Endothelial cell (in vitro differentiated cells): ENCODE measurements at regions not wholly inside any gene's neighbourhood (a gene's known extent, or its start where the extent isn't known, plus 50 kb on each side); places are given as distances from the start of the nearest gene placed in this dataset.

ENCODE experiments used
- DNase-seq: peaks from one replicate; pipeline ENCODE4 v3.0.0; 2021; ENCODE audit warnings: low spot score
- H3K27ac Mint-ChIP-seq: one replicate; pipeline ENCODE4 v1.8.0; 2021; ENCODE audit warnings: mixed read lengths, inconsistent platforms; ENCODE audit not compliant: unreplicated experiment
- H3K27me3 Mint-ChIP-seq: one replicate; pipeline ENCODE4 v1.8.0; 2021; ENCODE audit warnings: mild to moderate bottlenecking, moderate library complexity, mixed read lengths, inconsistent platforms; ENCODE audit not compliant: unreplicated experiment
- H3K36me3 Mint-ChIP-seq: one replicate; pipeline ENCODE4 v1.8.0; 2021; ENCODE audit warnings: mild to moderate bottlenecking, low read depth, mixed read lengths, inconsistent platforms; ENCODE audit not compliant: unreplicated experiment
- H3K4me1 Mint-ChIP-seq: one replicate; pipeline ENCODE4 v1.8.0; 2021; ENCODE audit warnings: mild to moderate bottlenecking, mixed read lengths, inconsistent platforms; ENCODE audit not compliant: unreplicated experiment
- H3K4me3 Mint-ChIP-seq: one replicate; pipeline ENCODE4 v1.8.0; 2021; ENCODE audit warnings: mild to moderate bottlenecking, mixed read lengths, inconsistent platforms; ENCODE audit not compliant: unreplicated experiment
- H3K9me3 Mint-ChIP-seq: one replicate; pipeline ENCODE4 v1.8.0; 2021; ENCODE audit warnings: mixed read lengths, inconsistent platforms; ENCODE audit not compliant: unreplicated experiment
- TF ChIP-seq, protein P1 (sequence below): fragments of 200-600 bp; sonication (generic); IDR thresholded peaks from one replicate; pipeline ENCODE4 v1.5.0; 2021; ENCODE audit warnings: antibody characterized with exemption; ENCODE audit not compliant: unreplicated experiment

DNA sequence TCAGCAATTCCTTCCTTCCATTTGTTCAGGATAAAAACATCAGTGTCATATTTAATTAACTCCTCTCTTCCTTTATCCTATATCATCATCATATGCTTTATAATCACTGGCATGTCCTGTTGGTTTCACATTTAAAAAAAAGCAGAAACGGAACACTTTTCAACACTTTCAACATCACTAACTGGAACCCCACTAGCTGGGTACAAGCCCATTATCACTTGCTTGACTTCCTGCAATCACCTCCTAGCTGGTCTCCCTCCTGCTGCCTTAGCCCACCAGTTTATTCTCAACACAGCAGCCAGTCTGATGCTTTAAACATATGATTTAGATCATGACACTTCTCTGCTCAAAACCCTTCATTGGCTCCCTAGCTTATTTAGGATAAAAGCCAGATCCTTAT is 116.4 kb upstream of the LSM6 start:
- Mint-ChIP-seq H3K4me3 (no peak overlapping the region), H3K36me3 (no peaks in the 10 kb centered on the region), H3K27me3 (peaks cover 4% of the 10 kb centered on the region), H3K9me3 (no peaks in the 10 kb centered on the region), H3K27ac (no peak overlapping the region), H3K4me1 (no peaks in the 10 kb centered on the region)
- DNase-seq: no peak
- TF ChIP-seq, protein P1, sequence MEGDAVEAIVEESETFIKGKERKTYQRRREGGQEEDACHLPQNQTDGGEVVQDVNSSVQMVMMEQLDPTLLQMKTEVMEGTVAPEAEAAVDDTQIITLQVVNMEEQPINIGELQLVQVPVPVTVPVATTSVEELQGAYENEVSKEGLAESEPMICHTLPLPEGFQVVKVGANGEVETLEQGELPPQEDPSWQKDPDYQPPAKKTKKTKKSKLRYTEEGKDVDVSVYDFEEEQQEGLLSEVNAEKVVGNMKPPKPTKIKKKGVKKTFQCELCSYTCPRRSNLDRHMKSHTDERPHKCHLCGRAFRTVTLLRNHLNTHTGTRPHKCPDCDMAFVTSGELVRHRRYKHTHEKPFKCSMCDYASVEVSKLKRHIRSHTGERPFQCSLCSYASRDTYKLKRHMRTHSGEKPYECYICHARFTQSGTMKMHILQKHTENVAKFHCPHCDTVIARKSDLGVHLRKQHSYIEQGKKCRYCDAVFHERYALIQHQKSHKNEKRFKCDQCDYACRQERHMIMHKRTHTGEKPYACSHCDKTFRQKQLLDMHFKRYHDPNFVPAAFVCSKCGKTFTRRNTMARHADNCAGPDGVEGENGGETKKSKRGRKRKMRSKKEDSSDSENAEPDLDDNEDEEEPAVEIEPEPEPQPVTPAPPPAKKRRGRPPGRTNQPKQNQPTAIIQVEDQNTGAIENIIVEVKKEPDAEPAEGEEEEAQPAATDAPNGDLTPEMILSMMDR: no peak

DNA sequence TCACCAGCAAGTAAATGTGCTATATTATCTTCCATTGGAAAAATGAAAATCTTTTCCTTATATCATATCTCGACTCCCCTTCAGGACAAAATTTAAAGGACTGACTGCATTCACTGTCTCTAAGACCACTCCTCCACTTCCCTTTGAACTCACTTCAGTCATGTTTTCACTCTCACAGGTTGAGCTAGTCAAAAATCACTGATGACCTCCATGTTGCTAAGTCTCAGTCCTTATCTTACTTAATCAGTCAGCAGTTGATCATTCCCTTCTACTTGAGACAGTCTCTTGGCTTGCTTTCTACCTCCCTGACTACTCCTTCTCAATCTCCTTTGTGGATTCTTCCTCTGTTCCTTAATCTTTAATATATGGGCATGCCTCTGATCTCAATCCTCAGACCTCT is 117.0 kb upstream of the LSM6 start:
- peaks cover 2% of the 10 kb centered on the region for H3K27me3 Mint-ChIP-seq
- no peak overlapping the region for H3K27ac Mint-ChIP-seq
- H3K4me1 Mint-ChIP-seq: no peaks in the 10 kb centered on the region

DNA sequence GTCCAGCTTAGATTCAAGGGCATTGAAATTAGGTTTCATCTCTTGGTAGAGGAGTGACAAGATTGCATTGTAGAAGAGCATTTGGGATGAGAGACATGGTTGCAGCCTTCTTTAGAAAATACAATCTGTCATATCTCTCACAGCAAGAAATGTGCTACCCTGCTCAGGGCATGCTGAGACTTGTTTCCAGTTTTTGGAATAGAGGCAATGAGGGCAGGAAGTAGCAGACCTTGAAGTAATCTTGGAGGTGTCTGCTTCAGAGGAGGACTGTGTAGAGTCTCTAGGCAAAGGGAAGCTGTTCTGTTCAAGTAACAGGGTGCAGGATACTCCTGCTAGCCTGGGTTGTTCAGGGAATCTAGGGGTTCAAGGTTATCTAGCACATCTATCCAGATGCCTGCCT is 116.1 kb upstream of the ZNF827 start:
- DNase-seq: no peak
- Mint-ChIP-seq H3K9me3 (no peaks in the 10 kb centered on the region), H3K27ac (no peak overlapping the region), H3K4me3 (no peak overlapping the region), H3K27me3 (no peaks in the 10 kb centered on the region), H3K4me1 (no peaks in the 10 kb centered on the region), H3K36me3 (no peaks in the 10 kb centered on the region)
- TF ChIP-seq, protein P1: no peak

More for the DNA sequence above, 117.0 kb upstream of the LSM6 start:
- Mint-ChIP-seq H3K36me3 (no peaks in the 10 kb centered on the region), H3K9me3 (no peaks in the 10 kb centered on the region), H3K4me3 (no peak overlapping the region)
- no peak for DNase-seq
- TF ChIP-seq, protein P1: no peak

DNA sequence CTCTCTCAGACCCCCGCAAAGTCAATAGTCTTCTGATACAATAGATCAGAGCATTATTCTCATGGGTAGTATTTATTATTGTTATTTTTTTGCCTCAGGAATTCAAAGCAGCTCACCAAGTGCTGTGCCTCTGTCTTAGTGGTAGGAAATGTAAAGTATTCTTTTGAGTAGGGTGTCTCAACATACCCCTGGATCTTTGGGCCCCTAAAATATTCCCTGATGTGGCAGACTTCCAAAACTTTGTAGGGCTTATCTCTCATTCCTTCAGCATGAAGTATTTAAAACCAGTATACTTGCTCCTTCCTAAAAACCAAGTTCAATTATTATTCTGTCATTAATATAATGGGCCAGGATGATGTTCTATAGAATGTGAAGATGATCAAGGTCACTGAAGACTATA is 115.3 kb upstream of the ZNF827 start:
- no peak for DNase-seq
- H3K4me3 Mint-ChIP-seq: no peak overlapping the region
- H3K9me3 Mint-ChIP-seq: peaks cover under 1% of the 10 kb centered on the region
- H3K36me3 Mint-ChIP-seq: no peaks in the 10 kb centered on the region
- H3K27ac Mint-ChIP-seq: no peak overlapping the region
- H3K4me1 Mint-ChIP-seq: no peaks in the 10 kb centered on the region
- H3K27me3 Mint-ChIP-seq: no peaks in the 10 kb centered on the region
- TF ChIP-seq, protein P1: no peak

DNA sequence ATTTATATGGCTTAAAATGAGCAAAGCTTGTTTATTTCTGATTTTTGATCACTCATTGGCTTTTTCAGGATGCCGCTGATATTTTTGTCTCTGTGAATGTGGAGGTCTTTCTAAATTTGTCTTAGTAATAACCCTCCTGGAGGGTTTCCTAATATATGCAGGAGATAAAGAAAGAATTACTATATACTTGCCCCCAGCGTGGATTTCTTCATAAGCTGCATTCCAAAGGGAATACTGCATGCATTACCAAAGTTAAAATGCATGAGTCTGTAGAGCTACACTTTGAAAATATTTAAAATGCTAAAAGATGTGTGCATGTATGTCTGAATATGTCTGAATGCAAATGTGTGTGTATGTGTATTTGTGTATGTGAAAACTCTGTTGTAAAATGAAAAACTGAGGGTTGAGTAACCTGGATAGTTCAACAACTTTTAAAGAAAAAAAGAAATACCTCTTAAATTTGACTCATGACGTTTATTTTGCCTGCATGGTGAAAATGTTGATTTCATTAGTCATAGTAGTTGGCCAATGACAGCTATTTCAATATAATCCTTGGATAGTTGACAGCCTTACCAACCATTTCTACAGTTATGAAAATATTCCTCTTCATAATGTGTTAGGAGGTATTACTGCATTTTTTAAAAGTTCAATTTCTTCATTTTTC is 113.2 kb upstream of the ZNF827 start:
- Mint-ChIP-seq H3K9me3 (peaks cover 12% of the 10 kb centered on the region), H3K36me3 (peaks cover 8% of the 10 kb centered on the region), H3K4me1 (no peaks in the 10 kb centered on the region), H3K4me3 (no peak overlapping the region), H3K27me3 (peaks cover under 1% of the 10 kb centered on the region), H3K27ac (no peak overlapping the region)
- TF ChIP-seq, protein P1: no peak
- DNase-seq: no peak
